ENCODE measurements at regions not wholly inside any gene's neighbourhood (a gene's known extent, or its start where the extent isn't known, plus 50 kb on each side); places are given as distances from the start of the nearest gene placed in this dataset.

- DNase-seq = no peak
Measured at GRCh38 chr2:239765076-239765845, 259.9 kb downstream of the NDUFA10 start.

- DNase-seq = no peak
Measured at GRCh38 chr2:239763433-239764097, 261.6 kb downstream of the NDUFA10 start.

- DNase-seq = no peak
Measured at GRCh38 chr2:239762655-239763269, 262.4 kb downstream of the NDUFA10 start.

- DNase-seq = no peak
Measured at GRCh38 chr2:239762106-239762505, 263.0 kb downstream of the NDUFA10 start.

- no peak for DNase-seq
Measured at GRCh38 chr2:239760596-239760995, 264.5 kb downstream of the NDUFA10 start.

- no peak for DNase-seq
Measured at GRCh38 chr2:239758279-239758877, 266.8 kb downstream of the NDUFA10 start.

- DNase-seq = no peak
Measured at GRCh38 chr2:239756790-239757760, 268.1 kb downstream of the NDUFA10 start.

GRCh38 chr2:239756031-239756789 is 268.9 kb downstream of the NDUFA10 start:
- DNase-seq = no peak

GRCh38 chr2:239753401-239753837 is 271.7 kb downstream of the NDUFA10 start:
- DNase-seq = no peak

GRCh38 chr2:239752951-239753350 is 272.2 kb downstream of the NDUFA10 start:
- no peak for DNase-seq

- no peak for DNase-seq
Measured at GRCh38 chr2:239751679-239752355, 273.3 kb downstream of the NDUFA10 start.

- no peak for DNase-seq
Measured at GRCh38 chr2:239750929-239751678, 274.0 kb downstream of the NDUFA10 start.

GRCh38 chr2:239750045-239750835 is 274.9 kb downstream of the NDUFA10 start:
- no peak for DNase-seq

GRCh38 chr2:239749272-239749873 is 275.8 kb downstream of the NDUFA10 start:
- no peak for DNase-seq

GRCh38 chr2:239748811-239749210 is 276.3 kb downstream of the NDUFA10 start:
- no peak for DNase-seq

GRCh38 chr2:239747771-239748170 is 277.4 kb downstream of the NDUFA10 start:
- no peak for DNase-seq

- DNase-seq = no peak
Measured at GRCh38 chr2:239747274-239747673, 277.9 kb downstream of the NDUFA10 start.
